Amniotic stem cell (primary cell): ENCODE measurements at regions not wholly inside any gene's neighbourhood (a gene's known extent, or its start where the extent isn't known, plus 50 kb on each side); places are given as distances from the start of the nearest gene placed in this dataset.

Experiments
- DNase-seq: peaks from one replicate; lab custom pipeline; 2025; lab: John Stamatoyannopoulos, UW

- no peak for DNase-seq
Measured at GRCh38 chr7:46009211-46009610, 88.1 kb upstream of the IGFBP3 start.

GRCh38 chr7:46007990-46008643 lies 87.0 kb upstream of the IGFBP3 start:
- no peak for DNase-seq

GRCh38 chr7:46007194-46007593 lies 86.1 kb upstream of the IGFBP3 start:
- no peak for DNase-seq

- DNase-seq = no peak
Measured at GRCh38 chr7:46006723-46007122, 85.7 kb upstream of the IGFBP3 start.

- no peak for DNase-seq
Measured at GRCh38 chr7:46006212-46006611, 85.1 kb upstream of the IGFBP3 start.

- DNase-seq = no peak
Measured at GRCh38 chr7:46004965-46005364, 83.9 kb upstream of the IGFBP3 start.

GRCh38 chr7:46003896-46004875 lies 83.1 kb upstream of the IGFBP3 start:
- no peak for DNase-seq

GRCh38 chr7:46003161-46003560 lies 82.1 kb upstream of the IGFBP3 start:
- DNase-seq = no peak

GRCh38 chr7:46000513-46000912 lies 79.4 kb upstream of the IGFBP3 start:
- no peak for DNase-seq

- DNase-seq = no peak
Measured at GRCh38 chr7:45999541-45999940, 78.5 kb upstream of the IGFBP3 start.

- DNase-seq = no peak
Measured at GRCh38 chr7:45998506-45998905, 77.4 kb upstream of the IGFBP3 start.

GRCh38 chr7:45993621-45994020 lies 72.5 kb upstream of the IGFBP3 start:
- no peak for DNase-seq

GRCh38 chr7:45992826-45993225 lies 71.8 kb upstream of the IGFBP3 start:
- DNase-seq = no peak

- DNase-seq = no peak
Measured at GRCh38 chr7:45990276-45990675, 69.2 kb upstream of the IGFBP3 start.

- no peak for DNase-seq
Measured at GRCh38 chr7:45988405-45989057, 67.5 kb upstream of the IGFBP3 start.

GRCh38 chr7:45987521-45988290 lies 66.6 kb upstream of the IGFBP3 start:
- DNase-seq = no peak

GRCh38 chr7:45986355-45987298 lies 65.6 kb upstream of the IGFBP3 start:
- no peak for DNase-seq

GRCh38 chr7:45985902-45986301 lies 64.8 kb upstream of the IGFBP3 start:
- no peak for DNase-seq

- DNase-seq = no peak
Measured at GRCh38 chr7:45984386-45985295, 63.6 kb upstream of the IGFBP3 start.
